OCI-M1 (cell line): ENCODE measurements at regions not wholly inside any gene's neighbourhood (a gene's known extent, or its start where the extent isn't known, plus 50 kb on each side); places are given as distances from the start of the nearest gene placed in this dataset.

Source experiments
- DNase-seq: peaks from one replicate; lab custom pipeline; 2025; lab: John Stamatoyannopoulos, UW

GRCh38 chr13:34414616-34415015 is 527.5 kb upstream of the NBEA start:
- DNase-seq = no peak

GRCh38 chr13:34416971-34417380 is 525.1 kb upstream of the NBEA start:
- DNase-seq = no peak

GRCh38 chr13:34417896-34418295 is 524.2 kb upstream of the NBEA start:
- DNase-seq = no peak

- no peak for DNase-seq
Measured at GRCh38 chr13:34419025-34419424, 523.0 kb upstream of the NBEA start.

- no peak for DNase-seq
Measured at GRCh38 chr13:34419755-34420154, 522.3 kb upstream of the NBEA start.

GRCh38 chr13:34420702-34421346 is 521.2 kb upstream of the NBEA start:
- no peak for DNase-seq

GRCh38 chr13:34421347-34421719 is 520.7 kb upstream of the NBEA start:
- peak; percentile 15 for DNase-seq

GRCh38 chr13:34421858-34422475 is 520.1 kb upstream of the NBEA start:
- DNase-seq = no peak

- DNase-seq = no peak
Measured at GRCh38 chr13:34422956-34423355, 519.1 kb upstream of the NBEA start.

GRCh38 chr13:34425327-34425949 is 516.6 kb upstream of the NBEA start:
- DNase-seq = no peak

- DNase-seq = no peak
Measured at GRCh38 chr13:34428911-34429310, 513.2 kb upstream of the NBEA start.

GRCh38 chr13:34430294-34430693 is 511.8 kb upstream of the NBEA start:
- DNase-seq = no peak

GRCh38 chr13:34431827-34432581 is 510.1 kb upstream of the NBEA start:
- no peak for DNase-seq

- peak; percentile 2 for DNase-seq
Measured at GRCh38 chr13:34435338-34435737, 506.7 kb upstream of the NBEA start.

GRCh38 chr13:34437873-34438272 is 504.2 kb upstream of the NBEA start:
- DNase-seq = no peak

- DNase-seq = no peak
Measured at GRCh38 chr13:34452831-34453230, 489.2 kb upstream of the NBEA start.

- no peak for DNase-seq
Measured at GRCh38 chr13:34458756-34459715, 483.0 kb upstream of the NBEA start.

- DNase-seq = no peak
Measured at GRCh38 chr13:34459856-34460255, 482.2 kb upstream of the NBEA start.

- DNase-seq = no peak
Measured at GRCh38 chr13:34462843-34463242, 479.2 kb upstream of the NBEA start.

GRCh38 chr13:34464011-34464410 is 478.1 kb upstream of the NBEA start:
- no peak for DNase-seq

GRCh38 chr13:34465423-34465922 is 476.6 kb upstream of the NBEA start:
- no peak for DNase-seq

- DNase-seq = no peak
Measured at GRCh38 chr13:34466301-34466700, 475.8 kb upstream of the NBEA start.
